Testis (tissue), 2 donors: ENCODE measurements at regions not wholly inside any gene's neighbourhood (a gene's known extent, or its start where the extent isn't known, plus 50 kb on each side); places are given as distances from the start of the nearest gene placed in this dataset.

Source experiments
- DNase-seq: peaks from one replicate; pipeline ENCODE4 v3.0.0-alpha.2; 2019
- H3K27ac ChIP-seq, 2 donors: fragments of 200-600 bp; sonication (generic); one replicate each; pipeline ENCODE4 v1.5.1; 2019
- H3K27me3 ChIP-seq: fragments of 200-600 bp; sonication (generic); one replicate; pipeline ENCODE4 v1.5.1; 2019
- H3K36me3 ChIP-seq: fragments of 200-600 bp; sonication (generic); one replicate; pipeline ENCODE4 v1.5.1; 2017; ENCODE audit warnings: low read depth; ENCODE audit errors: missing control alignments
- H3K4me1 ChIP-seq: fragments of 200-600 bp; sonication (generic); one replicate; pipeline ENCODE4 v1.5.1; 2019
- H3K4me3 ChIP-seq, 2 donors: fragments of 200-600 bp; sonication (generic); one replicate each; pipeline ENCODE4 v1.5.1; 2017 to 2019
- H3K9me3 ChIP-seq: fragments of 200-600 bp; sonication (generic); one replicate; pipeline ENCODE4 v1.5.1; 2017
- POLR2A ChIP-seq: fragments of 450-650 bp; IDR thresholded peaks from one replicate; pipeline ENCODE4 v1.6.1; 2017; ENCODE audit warnings: antibody characterized with exemption, mild to moderate bottlenecking, moderate library complexity
- WGBS, 2 donors: methylation state at CpG; one replicate each; pipeline ENCODE4 v1.1.5; 2018; 5-methylcytosine and 5-hydroxymethylcytosine counted together
- intact Hi-C: fragments of 100-400 bp; cut with DNase I; formaldehyde crosslinking; loops from one replicate; pipeline ENCODE4 v1.15.1; 2023; ENCODE audit warnings: low total_unique reads
- TF ChIP-seq, protein P1 (sequence below), 3 experiments: fragments of 450-650 bp in 2 of 3; fragments of 200-600 bp in 1 of 3; sonication (generic) in 1 of 3; IDR thresholded peaks; one replicate each; pipeline ENCODE4 v1.5.1; 2016 to 2019; ENCODE audit warnings: antibody characterized with exemption in 3 of 3, mild to moderate bottlenecking in 2 of 3, moderate library complexity in 1 of 3

DNA sequence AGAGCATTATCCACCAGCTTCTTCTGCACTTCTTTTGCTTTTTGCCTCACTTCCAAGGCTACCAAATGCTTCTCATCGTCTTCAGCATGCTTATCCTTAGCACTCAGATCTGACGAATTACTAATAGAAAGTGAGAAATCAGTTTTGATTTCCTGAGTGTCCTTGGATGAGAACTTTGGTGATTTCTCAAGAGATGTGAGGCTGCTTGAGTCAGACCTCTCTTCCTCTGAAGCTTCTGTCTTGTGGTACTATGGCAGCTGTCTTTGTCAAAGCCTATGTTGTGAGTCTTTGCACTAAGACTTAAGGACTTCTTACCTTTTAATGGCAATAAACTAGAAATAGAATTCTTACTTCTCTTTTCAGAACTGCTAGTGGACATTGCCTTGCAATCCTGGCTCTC lies 169.9 kb downstream of the CPE start:
- no peak for TF ChIP-seq POLR2A
- TF ChIP-seq, protein P1, sequence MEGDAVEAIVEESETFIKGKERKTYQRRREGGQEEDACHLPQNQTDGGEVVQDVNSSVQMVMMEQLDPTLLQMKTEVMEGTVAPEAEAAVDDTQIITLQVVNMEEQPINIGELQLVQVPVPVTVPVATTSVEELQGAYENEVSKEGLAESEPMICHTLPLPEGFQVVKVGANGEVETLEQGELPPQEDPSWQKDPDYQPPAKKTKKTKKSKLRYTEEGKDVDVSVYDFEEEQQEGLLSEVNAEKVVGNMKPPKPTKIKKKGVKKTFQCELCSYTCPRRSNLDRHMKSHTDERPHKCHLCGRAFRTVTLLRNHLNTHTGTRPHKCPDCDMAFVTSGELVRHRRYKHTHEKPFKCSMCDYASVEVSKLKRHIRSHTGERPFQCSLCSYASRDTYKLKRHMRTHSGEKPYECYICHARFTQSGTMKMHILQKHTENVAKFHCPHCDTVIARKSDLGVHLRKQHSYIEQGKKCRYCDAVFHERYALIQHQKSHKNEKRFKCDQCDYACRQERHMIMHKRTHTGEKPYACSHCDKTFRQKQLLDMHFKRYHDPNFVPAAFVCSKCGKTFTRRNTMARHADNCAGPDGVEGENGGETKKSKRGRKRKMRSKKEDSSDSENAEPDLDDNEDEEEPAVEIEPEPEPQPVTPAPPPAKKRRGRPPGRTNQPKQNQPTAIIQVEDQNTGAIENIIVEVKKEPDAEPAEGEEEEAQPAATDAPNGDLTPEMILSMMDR (IDR thresholded peaks at IDR 0.05), result no peak
- no peak overlapping the region for H3K4me3 ChIP-seq
- H3K4me1 ChIP-seq, result no peaks in the 10 kb centered on the region
- no peak overlapping the region for H3K27ac ChIP-seq
- WGBS, 2 donors, result 76 to 92% methylated on average over 2 of the region's 2 CpGs
- no peaks in the 10 kb centered on the region for H3K36me3 ChIP-seq
- no peaks in the 10 kb centered on the region for H3K27me3 ChIP-seq
- no peaks in the 10 kb centered on the region for H3K9me3 ChIP-seq
- intact Hi-C loops, result no loop called here
- no peak for DNase-seq

DNA sequence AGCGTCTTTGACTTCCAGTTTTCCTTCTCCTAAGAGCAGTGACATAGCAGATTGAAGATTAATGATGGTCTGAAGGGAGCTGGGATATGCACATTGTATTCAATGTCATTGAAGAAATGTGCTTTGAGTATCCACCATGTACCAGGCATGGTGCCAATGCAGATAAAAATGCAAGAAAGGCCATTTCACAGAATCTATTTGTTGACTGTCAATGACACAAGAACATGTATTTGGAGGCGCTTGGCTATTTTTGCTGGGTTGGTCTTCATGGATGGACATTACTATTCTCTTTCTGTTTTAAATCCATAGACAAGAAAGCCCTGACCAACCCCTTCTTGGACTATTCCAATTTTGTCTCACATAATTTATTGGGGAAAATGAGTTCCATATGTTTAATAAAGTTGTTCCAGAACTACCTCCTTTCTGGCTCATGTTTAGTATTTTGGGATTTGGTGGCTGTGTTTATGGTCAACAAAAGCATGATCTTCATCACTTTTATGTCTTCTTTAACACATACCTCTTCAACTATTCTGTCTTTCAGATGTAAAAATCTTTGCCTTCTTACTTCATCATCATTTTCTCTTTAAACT lies 174.5 kb downstream of the CPE start:
- 66 to 67% methylated on average over 2 of the region's 2 CpGs for WGBS, 2 donors
- H3K4me3 ChIP-seq, result no peak overlapping the region
- H3K4me1 ChIP-seq, result no peaks in the 10 kb centered on the region
- no peak overlapping the region for H3K27ac ChIP-seq
- H3K9me3 ChIP-seq, result no peaks in the 10 kb centered on the region
- intact Hi-C loops, result no loop called here
- DNase-seq, result peak; percentile 21
- no peaks in the 10 kb centered on the region for H3K27me3 ChIP-seq
- H3K36me3 ChIP-seq, result no peaks in the 10 kb centered on the region
- TF ChIP-seq POLR2A, result no peak
- TF ChIP-seq, protein P1 (IDR thresholded peaks at IDR 0.05), result no peak

DNA sequence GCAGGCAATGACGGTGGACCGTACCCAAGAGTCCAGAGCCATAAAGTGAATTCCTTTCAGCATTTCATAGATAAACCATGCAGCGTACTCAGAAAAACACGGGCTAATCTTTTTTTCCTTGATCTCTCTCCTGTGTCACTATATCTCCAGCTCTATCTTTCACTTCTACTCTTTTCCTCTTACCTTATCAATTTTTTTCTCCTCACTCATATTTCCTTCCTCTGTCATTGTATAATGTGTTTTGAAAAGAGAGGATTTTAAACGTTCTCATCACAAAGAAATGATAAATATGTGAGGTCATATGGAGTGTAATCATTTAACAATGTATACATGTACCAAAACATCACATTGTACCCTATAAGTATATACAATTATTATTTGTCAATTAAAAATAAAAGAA lies 176.5 kb downstream of the CPE start:
- no peaks in the 10 kb centered on the region for H3K27me3 ChIP-seq
- H3K27ac ChIP-seq, result no peak overlapping the region
- no peaks in the 10 kb centered on the region for H3K36me3 ChIP-seq
- no peak overlapping the region for H3K4me3 ChIP-seq
- no peaks in the 10 kb centered on the region for H3K4me1 ChIP-seq
- 76 to 77% methylated on average over 5 of the region's 5 CpGs for WGBS, 2 donors
- no peaks in the 10 kb centered on the region for H3K9me3 ChIP-seq
- intact Hi-C loops, result no loop called here
- no peak for TF ChIP-seq POLR2A
- DNase-seq, result no peak

DNA sequence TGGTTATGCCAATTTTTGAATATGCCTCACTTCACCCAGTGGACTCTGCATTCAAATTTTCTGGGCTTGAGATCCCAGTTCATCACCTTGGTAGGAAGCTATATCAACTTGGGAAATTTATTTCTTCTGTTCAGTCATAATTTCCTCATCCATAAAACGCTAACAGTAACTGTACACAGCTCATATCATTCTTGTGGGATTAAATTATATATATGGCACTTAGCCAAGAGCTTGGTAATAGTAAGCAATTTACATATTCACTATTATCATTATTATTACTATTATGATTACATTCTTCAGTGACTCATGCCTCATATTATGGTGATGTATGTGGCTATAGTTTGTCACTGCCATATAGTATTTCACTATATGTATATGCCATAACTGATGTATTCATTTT lies 177.6 kb downstream of the CPE start:
- WGBS, 2 donors, result 86 to 91% methylated on average over 1 of the region's 1 CpG
- H3K27ac ChIP-seq, result no peak overlapping the region
- H3K9me3 ChIP-seq, result no peaks in the 10 kb centered on the region
- intact Hi-C loops, result no loop called here
- TF ChIP-seq POLR2A, result no peak
- TF ChIP-seq, protein P1 (IDR thresholded peaks at IDR 0.05), result no peak
- no peak overlapping the region for H3K4me3 ChIP-seq
- H3K36me3 ChIP-seq, result no peaks in the 10 kb centered on the region
- no peak for DNase-seq
- no peaks in the 10 kb centered on the region for H3K27me3 ChIP-seq
- no peaks in the 10 kb centered on the region for H3K4me1 ChIP-seq

DNA sequence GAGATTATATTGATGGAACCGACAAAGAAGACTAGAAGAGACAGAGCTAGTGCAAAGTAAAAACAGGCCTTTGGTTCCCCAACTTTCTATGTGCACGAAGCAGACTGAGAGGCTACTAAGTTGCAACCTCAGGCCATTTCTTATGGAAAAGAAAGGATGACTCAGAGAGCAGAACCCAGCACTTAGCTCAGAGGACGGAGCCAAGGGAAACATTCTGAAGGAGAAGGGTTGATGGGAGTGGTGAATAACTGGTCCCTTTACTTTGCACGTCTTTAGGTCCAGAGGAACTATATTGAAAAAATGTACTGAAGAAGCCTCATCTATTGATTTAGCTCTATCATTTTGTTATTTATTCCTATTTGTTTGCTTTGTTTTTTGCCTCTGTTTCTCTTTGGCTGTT lies 182.1 kb downstream of the CPE start:
- intact Hi-C loops, result no loop called here
- 86 to 91% methylated on average over 4 of the region's 4 CpGs for WGBS, 2 donors
- no peaks in the 10 kb centered on the region for H3K27me3 ChIP-seq

More for the DNA sequence above, 182.1 kb downstream of the CPE start:
- Histone ChIP-seq H3K9me3 (no peaks in the 10 kb centered on the region), H3K36me3 (no peaks in the 10 kb centered on the region), H3K4me1 (no peaks in the 10 kb centered on the region), H3K27ac (no peak overlapping the region), H3K4me3 (no peak overlapping the region)
- TF ChIP-seq, protein P1 (IDR thresholded peaks at IDR 0.05), result no peak
- no peak for TF ChIP-seq POLR2A
- no peak for DNase-seq
